H1 (cell line): ENCODE measurements at regions not wholly inside any gene's neighbourhood (a gene's known extent, or its start where the extent isn't known, plus 50 kb on each side); places are given as distances from the start of the nearest gene placed in this dataset.

Experiments
- CTCF ChIA-PET: fragments of 300-600 bp; sonication (Branson Sonifier 250); formaldehyde crosslinking; loops from one replicate; lab custom pipeline; 2021; ENCODE audit not compliant: partially characterized antibody; lab: Charles Lee
- POLR2A ChIA-PET: fragments of 300-600 bp; sonication (Branson Sonifier 250); formaldehyde crosslinking; loops from one replicate; lab custom pipeline; 2021; ENCODE audit warnings: inconsistent platforms; ENCODE audit not compliant: partially characterized antibody; lab: Charles Lee
- DNase-seq, 2 experiments: peaks; one replicate each; pipeline versions ENCODE4 v3.0.0 to v3.0.0-alpha.2; 2010 to 2022; ENCODE audit warnings: low spot score in 2 of 2, low read depth in 1 of 2, mixed read lengths in 1 of 2
- FAIRE-seq: peaks from 2 replicates; lab custom pipeline; 2011; peaks lifted over from hg19 to GRCh38; lab: Jason Lieb, UNC
- H2AFZ ChIP-seq: 2 replicates; pipeline ENCODE4 v1.8.1; 2012; ENCODE audit warnings: low read length, inconsistent platforms
- H2AK5ac ChIP-seq: 2 replicates; pipeline ENCODE4 v1.6.1; 2013; ENCODE audit warnings: low read depth, low read length
- H2BK120ac ChIP-seq: replicated peaks from 2 replicates; pipeline ENCODE3; 2013; ENCODE audit warnings: low read depth, low read length, inconsistent platforms
- H2BK12ac ChIP-seq: 2 replicates; pipeline ENCODE4 v1.6.1; 2013; ENCODE audit warnings: low read depth, low read length
- H2BK15ac ChIP-seq: 2 replicates; pipeline ENCODE4 v1.6.1; 2013; ENCODE audit warnings: low read length
- H2BK20ac ChIP-seq: 2 replicates; pipeline ENCODE4 v1.6.1; 2013; ENCODE audit warnings: low read length
- H2BK5ac ChIP-seq: 2 replicates; pipeline ENCODE4 v1.6.1; 2013; ENCODE audit warnings: low read depth, low read length
- H3K14ac ChIP-seq: 2 replicates; pipeline ENCODE4 v1.6.1; 2013; ENCODE audit warnings: inconsistent platforms; ENCODE audit not compliant: insufficient read length
- H3K18ac ChIP-seq: 2 replicates; pipeline ENCODE4 v1.6.1; 2013; ENCODE audit warnings: low read length; ENCODE audit errors: extremely low read depth
- H3K23ac ChIP-seq: 2 replicates; pipeline ENCODE4 v1.6.1; 2013; ENCODE audit warnings: inconsistent platforms; ENCODE audit not compliant: insufficient read length
- H3K23me2 ChIP-seq: 2 replicates; pipeline ENCODE4 v1.6.1; 2013; ENCODE audit warnings: low read depth, low read length
- H3K27ac ChIP-seq: 2 replicates; pipeline ENCODE4 v1.6.1; 2011; ENCODE audit warnings: low read depth, low read length, inconsistent platforms
- H3K27me3 ChIP-seq, 4 experiments: replicated peaks in 1 of 4; 1 replicate in 1 of 4; 2 replicates in 3 of 4; pipeline versions ENCODE4 v1.6.1 to v1.8.1; 2011 to 2013; ENCODE audit warnings: low read length in 3 of 4, mild to moderate bottlenecking in 3 of 4, inconsistent platforms in 2 of 4, mixed read lengths in 2 of 4, moderate library complexity in 1 of 4; ENCODE audit not compliant: control insufficient read depth in 3 of 4, insufficient read depth in 3 of 4; ENCODE audit errors: extremely low read depth in 1 of 4
- H3K36me3 ChIP-seq, 4 experiments: 2 replicates each; pipeline versions ENCODE4 v1.6.1 to v1.8.1; 2011 to 2013; ENCODE audit warnings: mild to moderate bottlenecking in 4 of 4, low read length in 3 of 4, moderate library complexity in 2 of 4, control low read depth in 1 of 4, inconsistent platforms in 1 of 4; ENCODE audit not compliant: insufficient read depth in 4 of 4, control insufficient read depth in 2 of 4
- H3K4ac ChIP-seq: replicated peaks from 2 replicates; pipeline ENCODE3; 2013; ENCODE audit warnings: low read length, low read depth, mixed read lengths, inconsistent platforms; ENCODE audit not compliant: insufficient read length
- H3K4me1 ChIP-seq, 4 experiments: replicated peaks in 1 of 4; 1 replicate in 1 of 4; 2 replicates in 3 of 4; pipeline versions ENCODE4 v1.6.1 to v1.8.1; 2011 to 2013; ENCODE audit warnings: low read length in 3 of 4, inconsistent platforms in 2 of 4, mixed read lengths in 1 of 4; ENCODE audit not compliant: insufficient read depth in 4 of 4, control insufficient read depth in 3 of 4
- H3K4me2 ChIP-seq, 2 experiments: 2 replicates each; pipeline versions ENCODE4 v1.6.1 to v1.8.1; 2011 to 2013; ENCODE audit warnings: low read depth in 2 of 2, low read length in 2 of 2, control low read depth in 1 of 2, inconsistent platforms in 1 of 2, mild to moderate bottlenecking in 1 of 2; ENCODE audit not compliant: insufficient read depth in 1 of 2
- H3K4me3 ChIP-seq, 4 experiments: fragments of 200-600, 300-600 bp in 1 of 4; sonication (generic), shearing (Covaris generic), sonication (Bioruptor Twin) in 1 of 4; 2 replicates each; pipeline versions ENCODE4 v1.5.1 to v1.8.1; 2011 to 2016; ENCODE audit warnings: low read length in 4 of 4, low read depth in 3 of 4, control low read depth in 2 of 4, inconsistent platforms in 2 of 4, mild to moderate bottlenecking in 2 of 4, mixed read lengths in 1 of 4, moderate library complexity in 1 of 4; ENCODE audit not compliant: insufficient read depth in 2 of 4; ENCODE audit errors: extremely low read depth in 1 of 4
- H3K56ac ChIP-seq: replicated peaks from 2 replicates; pipeline ENCODE3; 2013; ENCODE audit warnings: low read depth, mild to moderate bottlenecking, mixed read lengths, low read length, inconsistent platforms; ENCODE audit not compliant: insufficient read length
- H3K79me1 ChIP-seq: 2 replicates; pipeline ENCODE4 v1.6.1; 2013; ENCODE audit warnings: low read depth, low read length, control low read depth
- H3K79me2 ChIP-seq, 2 experiments: 2 replicates each; pipeline versions ENCODE4 v1.6.1 to v1.8.1; 2012 to 2013; ENCODE audit warnings: low read length in 2 of 2, mild to moderate bottlenecking in 2 of 2, inconsistent platforms in 1 of 2; ENCODE audit not compliant: insufficient read depth in 2 of 2, control insufficient read depth in 1 of 2
- H3K9ac ChIP-seq, 4 experiments: replicated peaks in 1 of 4; 1 replicate in 1 of 4; 2 replicates in 3 of 4; pipeline versions ENCODE4 v1.6.1 to v1.8.1; 2011 to 2013; ENCODE audit warnings: low read depth in 3 of 4, low read length in 3 of 4, control low read depth in 2 of 4, mild to moderate bottlenecking in 2 of 4, moderate library complexity in 2 of 4, inconsistent platforms in 1 of 4; ENCODE audit errors: extremely low read depth in 1 of 4
- H3K9me3 ChIP-seq, 2 experiments: 2 replicates each; pipeline versions ENCODE4 v1.6.1 to v1.8.1; 2012 to 2013; ENCODE audit warnings: mild to moderate bottlenecking in 2 of 2, moderate library complexity in 2 of 2, control low read depth in 1 of 2, inconsistent platforms in 1 of 2, low read depth in 1 of 2, low read length in 1 of 2, mixed read lengths in 1 of 2; ENCODE audit not compliant: insufficient read depth in 2 of 2
- H4K20me1 ChIP-seq, 2 experiments: replicated peaks in 1 of 2; 2 replicates each; pipeline versions ENCODE3 to v1.8.1; 2011 to 2013; ENCODE audit warnings: inconsistent platforms in 2 of 2, low read length in 2 of 2, mild to moderate bottlenecking in 1 of 2; ENCODE audit not compliant: insufficient read depth in 2 of 2, control insufficient read depth in 1 of 2
- H4K5ac ChIP-seq: 2 replicates; pipeline ENCODE4 v1.6.1; 2013; ENCODE audit warnings: low read length, low read depth, mixed read lengths, inconsistent platforms; ENCODE audit not compliant: insufficient read length
- H4K8ac ChIP-seq: 2 replicates; pipeline ENCODE4 v1.8.0; 2013; ENCODE audit warnings: mild to moderate bottlenecking, moderate library complexity, low read length, inconsistent platforms; ENCODE audit not compliant: insufficient read depth; ENCODE audit errors: extremely low read depth
- H4K91ac ChIP-seq: replicated peaks from 2 replicates; pipeline ENCODE3; 2013; ENCODE audit warnings: low read length, mixed read lengths, inconsistent platforms; ENCODE audit not compliant: insufficient read length
- BCL11A ChIP-seq, 2 experiments: IDR thresholded peaks; one replicate each; pipeline ENCODE4 v1.6.1; 2011; ENCODE audit warnings: low read depth in 2 of 2, low read length in 2 of 2, mild to moderate bottlenecking in 2 of 2
- BRCA1 ChIP-seq: IDR thresholded peaks from 2 replicates; pipeline ENCODE4 v1.6.1; 2012; ENCODE audit warnings: low read depth, low read length, improper control_type of control experiment
- CTCF ChIP-seq, 3 experiments: IDR thresholded peaks; 1 replicate in 2 of 3; 2 replicates in 1 of 3; pipeline versions ENCODE4 v1.5.1 to v1.6.1; 2011; ENCODE audit warnings: low read length in 3 of 3, mild to moderate bottlenecking in 3 of 3, inconsistent platforms in 2 of 3, low read depth in 1 of 3, moderate library complexity in 1 of 3; ENCODE audit not compliant: insufficient read depth in 1 of 3; ENCODE audit errors: control extremely low read depth in 1 of 3
- EZH2 ChIP-seq: fragments of 200-600 bp; sonication (generic); IDR thresholded peaks from 2 replicates; pipeline ENCODE4 v1.7.1; 2012; ENCODE audit warnings: low read depth, mild to moderate bottlenecking, moderate library complexity, low read length, inconsistent platforms; ENCODE audit not compliant: severe bottlenecking
- GTF2F1 ChIP-seq: IDR thresholded peaks from 2 replicates; pipeline ENCODE4 v1.6.1; 2012; ENCODE audit warnings: low read depth, low read length, improper control_type of control experiment, borderline replicate concordance
- JUND ChIP-seq: IDR thresholded peaks from 2 replicates; pipeline ENCODE4 v1.6.1; 2011; ENCODE audit warnings: mild to moderate bottlenecking, improper control_type of control experiment, low read length
- PHF8 ChIP-seq: fragments of 200-600 bp; sonication (generic); conservative IDR thresholded peaks from 2 replicates; pipeline ENCODE4 v1.7.1; 2012; ENCODE audit warnings: low read depth, mild to moderate bottlenecking, inconsistent platforms, low read length, moderate library complexity
- POU5F1 ChIP-seq: IDR thresholded peaks from 2 replicates; pipeline ENCODE4 v1.6.1; 2011; ENCODE audit warnings: low read depth, mild to moderate bottlenecking, low read length, moderate library complexity
- RAD21 ChIP-seq, 2 experiments: IDR thresholded peaks in 1 of 2; conservative IDR thresholded peaks in 1 of 2; 2 replicates each; pipeline ENCODE4 v1.6.1; 2011; ENCODE audit warnings: low read depth in 2 of 2, low read length in 2 of 2, improper control_type of control experiment in 1 of 2, inconsistent platforms in 1 of 2, mild to moderate bottlenecking in 1 of 2, moderate library complexity in 1 of 2
- SP4 ChIP-seq: IDR thresholded peaks from 2 replicates; pipeline ENCODE4 v1.6.1; 2012; ENCODE audit warnings: low read length, inconsistent platforms
- SRF ChIP-seq: IDR thresholded peaks from 2 replicates; pipeline ENCODE4 v1.6.1; 2011; ENCODE audit warnings: mild to moderate bottlenecking, low read depth, low read length, moderate library complexity
- WGBS, 2 experiments: shearing (Covaris generic) in 1 of 2; methylation state at CpG; one replicate each; pipeline versions ENCODE4 v1.1.6 to v1.1.7; 2013 to 2015; ENCODE audit warnings: low lambda C conversion rate in 2 of 2, mixed read lengths in 2 of 2, inconsistent platforms in 1 of 2, low coverage in 1 of 2, missing lambda C conversion rate in 1 of 2; ENCODE audit not compliant: insufficient replicate concordance in 2 of 2, insufficient coverage in 1 of 2, insufficient read length in 1 of 2; ENCODE audit errors: extremely low coverage in 1 of 2, missing lambda C conversion rate in 1 of 2; 5-methylcytosine and 5-hydroxymethylcytosine counted together

GRCh38 chr6:15001326-15001910 is 244.5 kb upstream of the JARID2 start:
- Histone ChIP-seq H4K91ac (no peak overlapping the region), H4K20me1 (no peaks in the 10 kb centered on the region), H3K4me2 (no peak overlapping the region), H2BK12ac (no peak overlapping the region), H2AFZ (no peak overlapping the region), H3K14ac (no peak overlapping the region), H2AK5ac (no peak overlapping the region), H2BK20ac (no peak overlapping the region), H2BK15ac (no peak overlapping the region), H3K18ac (no peak overlapping the region), H3K23ac (no peak overlapping the region), H3K4me3 (no peak overlapping the region), H3K27me3 (no peaks in the 10 kb centered on the region), H2BK120ac (no peak overlapping the region), H3K79me1 (peaks cover 3% of the 10 kb centered on the region), H2BK5ac (no peak overlapping the region), H3K9me3 (no peaks in the 10 kb centered on the region), H3K27ac (no peak overlapping the region), H3K4me1 (no peaks in the 10 kb centered on the region), H3K4ac (no peak overlapping the region), H3K56ac (no peak overlapping the region), H3K36me3 (peaks cover 0 to 52% (median 5%) of the 10 kb centered on the region in 4 experiments; a peak in 4 of 8 replicates), H4K8ac (no peak overlapping the region), H3K79me2 (peaks cover 2 to 3% of the 10 kb centered on the region in 2 experiments; a peak in 3 of 4 replicates), H3K23me2 (no peaks in the 10 kb centered on the region), H3K9ac (no peak overlapping the region), H4K5ac (no peak overlapping the region)
- TF ChIP-seq EZH2, result no peak
- no peak for TF ChIP-seq GTF2F1
- no peak for TF ChIP-seq PHF8
- TF ChIP-seq RAD21 (IDR thresholded peaks at IDR 0.05 in 1 of 2, conservative IDR thresholded peaks at IDR 0.05 in 1 of 2; ENCODE audit: low read depth in 2 of 2, low read length in 2 of 2), result no peak
- no peak for TF ChIP-seq SP4
- TF ChIP-seq SRF, result no peak
- TF ChIP-seq CTCF (IDR thresholded peaks at IDR 0.05; ENCODE audit: control extremely low read depth in 1 of 3, insufficient read depth in 1 of 3, low read depth in 1 of 3, low read length in 3 of 3), result no peak
- no peak for TF ChIP-seq POU5F1
- TF ChIP-seq BCL11A (IDR thresholded peaks at IDR 0.05; ENCODE audit: low read depth in 2 of 2, low read length in 2 of 2), result no peak
- no peak for TF ChIP-seq BRCA1
- no peak for TF ChIP-seq JUND
- POLR2A ChIA-PET, result interaction anchor here (0.6 to 1.4 kb wide), 5 partner anchors 12 to 418 kb away, joined by 3 to 4 read pairs (median 3); no protein-coding TSS in a partner anchor
- FAIRE-seq (no peak), DNase-seq (no peak)
- CTCF ChIA-PET, result interaction anchor here (0.6 kb wide), 2 partner anchors 43 to 58 kb away, joined by 3 read pairs; no protein-coding TSS in a partner anchor
- WGBS, 2 experiments, result 91% methylated on average over 5 of the region's 5 CpGs; no CpG with 5 or more reads in 1 of the 2 experiments
